Activated naive CD8-positive, alpha-beta T cell (primary cell): ENCODE measurements at regions not wholly inside any gene's neighbourhood (a gene's known extent, or its start where the extent isn't known, plus 50 kb on each side); places are given as distances from the start of the nearest gene placed in this dataset.

Experiments
- H3K27ac Mint-ChIP-seq: one replicate; pipeline ENCODE4 v1.8.0; 2021; ENCODE audit warnings: mixed read lengths
- H3K27me3 Mint-ChIP-seq: one replicate; pipeline ENCODE4 v1.8.0; 2021; ENCODE audit warnings: mixed read lengths
- H3K36me3 Mint-ChIP-seq: one replicate; pipeline ENCODE4 v1.8.0; 2021; ENCODE audit warnings: mixed read lengths
- H3K4me1 Mint-ChIP-seq: one replicate; pipeline ENCODE4 v1.8.0; 2021; ENCODE audit warnings: low read depth, mixed read lengths
- H3K4me3 Mint-ChIP-seq: one replicate; pipeline ENCODE4 v1.8.0; 2021; ENCODE audit warnings: mild to moderate bottlenecking, mixed read lengths
- H3K9me3 Mint-ChIP-seq: one replicate; pipeline ENCODE4 v1.8.0; 2021; ENCODE audit warnings: low read depth, mixed read lengths

DNA sequence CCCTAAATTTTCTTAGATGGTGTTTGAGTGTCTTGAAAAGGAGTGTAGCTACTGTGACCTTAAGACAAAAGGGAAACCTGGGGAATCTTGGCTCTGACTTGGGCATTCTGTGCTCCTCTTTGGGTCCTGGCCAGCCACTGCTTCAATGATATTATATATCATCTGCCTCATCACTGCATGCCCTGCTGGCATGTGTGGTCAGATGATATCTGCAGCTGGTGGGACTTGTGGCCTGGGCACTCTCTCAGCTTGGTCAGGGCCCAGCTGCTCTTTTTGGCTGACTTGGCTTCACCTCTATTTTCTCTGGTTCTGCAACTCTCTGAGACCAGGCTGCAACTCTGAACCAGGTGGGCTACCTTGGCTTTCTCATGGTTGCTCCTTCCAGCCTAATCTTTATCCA, 446.1 kb upstream of the RARB start:
- Mint-ChIP-seq H3K4me1 (no peaks in the 10 kb centered on the region), H3K9me3 (peaks cover 14% of the 10 kb centered on the region), H3K4me3 (no peak overlapping the region), H3K27ac (no peak overlapping the region), H3K36me3 (no peaks in the 10 kb centered on the region), H3K27me3 (peaks cover 4% of the 10 kb centered on the region)

DNA sequence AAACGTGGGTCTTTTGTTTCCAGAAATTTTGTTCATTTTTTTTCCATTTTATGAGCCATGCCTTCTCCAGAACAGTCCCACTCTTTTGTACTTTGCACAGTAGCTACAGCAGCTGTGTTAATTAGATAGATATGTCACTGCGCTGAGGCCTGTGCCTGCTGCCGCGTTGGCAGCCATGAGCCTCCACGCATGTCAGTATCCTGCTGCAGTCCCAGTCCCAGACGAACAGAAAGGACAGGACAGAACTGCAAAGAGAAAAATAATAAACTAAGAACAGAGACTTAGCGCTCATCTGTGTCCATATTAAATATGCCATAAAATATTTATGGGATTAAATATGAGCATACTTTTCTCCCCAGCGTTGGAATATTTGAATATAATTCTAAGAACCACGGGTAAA, 442.4 kb upstream of the RARB start:
- H3K36me3 Mint-ChIP-seq, result no peaks in the 10 kb centered on the region
- H3K4me3 Mint-ChIP-seq, result no peak overlapping the region
- no peaks in the 10 kb centered on the region for H3K4me1 Mint-ChIP-seq
- H3K9me3 Mint-ChIP-seq, result no peaks in the 10 kb centered on the region
- H3K27ac Mint-ChIP-seq, result no peak overlapping the region
- peaks cover 4% of the 10 kb centered on the region for H3K27me3 Mint-ChIP-seq

DNA sequence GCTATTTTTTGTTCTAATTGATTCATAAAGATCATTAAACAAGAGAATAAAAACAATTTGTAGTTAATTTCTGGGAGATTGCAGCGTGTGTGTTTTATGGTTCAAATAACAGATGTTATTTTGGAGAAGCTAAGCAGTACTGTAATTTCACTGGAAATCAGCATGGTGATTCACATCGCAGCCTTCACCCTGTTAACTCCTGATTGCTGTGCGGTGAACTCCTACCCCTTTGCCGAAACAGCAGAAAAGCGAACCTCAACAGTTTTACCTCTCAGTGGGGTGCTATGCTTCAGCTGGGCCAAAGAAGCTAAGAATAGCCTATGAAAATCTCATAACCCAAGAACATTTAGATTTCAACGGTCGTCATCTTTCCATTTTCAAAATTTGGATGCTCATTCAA, 441.5 kb upstream of the RARB start:
- no peaks in the 10 kb centered on the region for H3K36me3 Mint-ChIP-seq
- H3K9me3 Mint-ChIP-seq, result peaks cover 3% of the 10 kb centered on the region
- H3K4me3 Mint-ChIP-seq, result no peak overlapping the region
- no peaks in the 10 kb centered on the region for H3K4me1 Mint-ChIP-seq
- peaks cover 4% of the 10 kb centered on the region for H3K27me3 Mint-ChIP-seq
- no peak overlapping the region for H3K27ac Mint-ChIP-seq

DNA sequence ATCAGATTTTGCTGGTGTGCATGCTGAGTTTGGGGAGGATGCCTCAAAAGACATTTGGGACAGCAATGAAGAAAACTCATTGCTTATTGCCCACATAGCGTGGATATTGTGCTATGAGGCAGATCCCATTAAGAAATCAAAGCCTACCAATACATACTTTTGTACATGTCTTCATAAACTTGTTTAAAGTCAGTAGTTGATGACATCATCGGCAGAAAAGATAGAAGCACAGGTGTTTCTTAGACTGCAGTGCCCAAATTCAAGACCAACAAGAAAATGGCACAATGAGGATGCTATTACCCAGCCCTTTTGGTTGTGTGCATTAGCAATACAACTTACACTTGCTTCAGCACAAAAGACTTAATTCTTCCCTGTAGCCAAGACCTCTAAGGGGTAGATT, 428.7 kb upstream of the RARB start:
- H3K36me3 Mint-ChIP-seq, result no peaks in the 10 kb centered on the region
- no peak overlapping the region for H3K4me3 Mint-ChIP-seq
- peaks cover 4% of the 10 kb centered on the region for H3K9me3 Mint-ChIP-seq
- H3K27ac Mint-ChIP-seq, result no peak overlapping the region
- no peaks in the 10 kb centered on the region for H3K4me1 Mint-ChIP-seq
- H3K27me3 Mint-ChIP-seq, result no peaks in the 10 kb centered on the region

DNA sequence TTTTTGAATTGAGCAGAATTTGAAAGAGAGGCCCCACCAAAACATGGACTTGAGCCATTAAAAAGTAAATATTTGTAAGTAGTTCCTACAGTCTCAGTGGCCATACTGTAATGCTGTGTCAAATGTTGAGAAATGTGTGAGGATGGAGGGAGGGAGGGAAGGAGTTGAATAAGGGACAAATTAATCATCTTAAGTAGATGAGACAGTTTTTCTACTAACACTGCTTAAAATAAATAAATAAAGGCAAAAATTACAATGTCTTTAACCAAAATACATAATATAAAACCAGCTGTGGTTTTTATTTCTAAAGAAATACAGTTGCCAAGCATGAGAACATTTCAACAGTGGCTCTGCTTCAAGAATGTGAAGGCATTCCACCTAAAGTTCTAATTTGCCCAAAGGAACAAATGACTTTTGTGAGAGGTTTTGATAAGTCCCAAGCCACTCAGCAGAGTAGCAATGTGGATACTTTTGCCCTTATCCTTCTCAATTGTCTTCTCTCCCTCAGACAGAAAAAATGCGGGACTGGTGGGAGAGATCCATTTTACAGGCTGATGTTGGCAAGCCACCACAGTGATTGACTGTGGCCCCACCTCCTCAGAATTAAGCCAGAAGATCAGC, 427.0 kb upstream of the RARB start:
- Mint-ChIP-seq H3K27ac (no peak overlapping the region), H3K4me1 (no peaks in the 10 kb centered on the region), H3K9me3 (peaks cover 4% of the 10 kb centered on the region), H3K27me3 (no peaks in the 10 kb centered on the region), H3K36me3 (no peaks in the 10 kb centered on the region), H3K4me3 (no peak overlapping the region)

DNA sequence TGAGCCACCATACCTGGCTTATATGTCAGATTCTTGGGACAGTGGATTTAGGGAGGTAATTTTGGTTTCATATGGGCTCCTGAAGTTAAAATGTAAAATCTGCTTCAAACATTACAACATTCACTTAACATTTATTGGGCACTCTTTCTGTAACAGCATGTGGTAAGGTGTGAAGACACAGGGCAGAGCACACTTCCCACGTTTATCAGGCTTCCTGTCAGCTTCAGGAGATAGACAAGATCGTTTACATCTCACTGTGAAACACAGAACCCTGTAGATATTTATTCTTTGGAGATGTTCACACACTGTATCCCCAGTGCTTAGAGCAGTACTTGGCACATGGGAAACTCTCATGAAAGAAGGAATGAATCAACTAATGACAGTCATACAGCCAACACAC, 426.0 kb upstream of the RARB start:
- Mint-ChIP-seq H3K4me3 (no peak overlapping the region), H3K27ac (no peak overlapping the region), H3K36me3 (no peaks in the 10 kb centered on the region), H3K9me3 (peaks cover 4% of the 10 kb centered on the region), H3K4me1 (no peaks in the 10 kb centered on the region), H3K27me3 (no peaks in the 10 kb centered on the region)

DNA sequence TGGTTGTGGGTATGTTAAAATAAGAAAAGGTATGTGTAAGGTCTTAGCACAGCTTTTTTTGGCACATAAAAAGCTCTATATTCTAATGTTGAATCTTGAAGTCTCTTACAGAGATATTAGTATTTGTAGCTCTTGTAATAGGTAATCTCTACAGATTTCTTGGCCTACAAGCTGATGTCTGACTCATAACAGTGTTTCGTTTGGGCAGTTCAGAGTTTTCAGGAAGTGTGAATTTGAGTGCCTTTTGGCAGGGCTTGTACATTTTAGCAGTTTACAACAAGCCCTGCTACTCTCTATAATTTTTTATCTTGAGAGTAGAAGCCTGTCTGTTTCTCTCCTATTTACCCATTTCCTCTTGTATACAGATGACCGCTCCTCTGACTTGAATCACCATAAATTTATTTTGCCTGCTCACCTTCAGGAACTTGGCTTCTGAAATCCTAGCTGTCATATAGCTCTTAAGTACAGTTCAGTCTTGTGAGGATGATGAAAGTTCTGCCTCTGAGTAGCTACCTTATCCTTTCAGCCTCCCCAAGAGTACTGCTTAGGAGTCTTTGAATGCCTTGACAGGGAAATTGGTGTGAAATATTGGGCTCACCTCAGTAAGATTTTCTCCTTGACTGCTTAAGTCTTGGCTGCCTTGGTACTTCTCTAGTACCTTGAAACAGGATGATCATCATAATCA, 419.9 kb upstream of the RARB start:
- Mint-ChIP-seq H3K27me3 (peaks cover 2% of the 10 kb centered on the region), H3K9me3 (peaks cover 6% of the 10 kb centered on the region), H3K36me3 (no peaks in the 10 kb centered on the region), H3K4me1 (no peaks in the 10 kb centered on the region), H3K27ac (no peak overlapping the region), H3K4me3 (no peak overlapping the region)

DNA sequence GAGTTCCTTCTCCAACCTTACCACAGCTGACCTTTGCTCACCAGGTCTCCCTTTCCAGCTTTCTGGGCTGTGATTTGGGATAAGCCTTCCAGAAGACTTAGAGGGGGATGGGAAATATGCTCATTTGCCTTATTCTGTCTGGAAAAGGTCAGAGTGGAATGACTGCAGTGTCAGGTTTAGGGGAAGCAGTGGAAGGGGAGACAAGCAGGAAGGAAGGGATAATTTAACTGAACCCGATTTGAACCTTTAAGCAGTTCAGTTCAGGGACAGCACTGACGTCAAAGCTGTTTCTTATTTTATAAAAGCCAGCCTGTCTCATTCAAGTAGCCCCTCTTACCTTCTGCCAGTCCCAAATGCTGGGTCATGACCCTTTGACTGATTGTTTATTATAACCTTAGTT, 418.4 kb upstream of the RARB start:
- no peak overlapping the region for H3K27ac Mint-ChIP-seq
- H3K36me3 Mint-ChIP-seq, result no peaks in the 10 kb centered on the region
- H3K4me1 Mint-ChIP-seq, result no peaks in the 10 kb centered on the region
- peaks cover 2% of the 10 kb centered on the region for H3K27me3 Mint-ChIP-seq
- no peak overlapping the region for H3K4me3 Mint-ChIP-seq
- peaks cover 6% of the 10 kb centered on the region for H3K9me3 Mint-ChIP-seq

DNA sequence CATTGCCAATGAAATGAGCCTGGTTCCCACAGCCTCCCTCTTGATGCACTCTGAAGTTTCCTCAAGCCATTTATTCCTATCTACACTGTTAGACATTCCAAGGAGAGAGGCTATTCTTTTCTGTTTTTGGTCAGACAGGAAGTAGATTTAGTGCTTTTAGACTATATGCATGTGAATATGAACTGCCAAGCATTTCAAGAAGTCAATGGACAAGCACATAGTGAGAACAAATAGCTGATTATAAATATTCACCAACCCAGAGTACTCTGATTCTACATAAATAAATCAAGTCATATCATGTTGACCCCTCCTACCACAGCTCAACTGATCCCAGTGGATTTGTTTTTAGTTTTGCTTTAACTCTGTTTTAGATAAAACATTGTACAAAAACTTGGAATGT, 412.5 kb upstream of the RARB start:
- Mint-ChIP-seq H3K4me3 (no peak overlapping the region), H3K9me3 (peaks cover 8% of the 10 kb centered on the region), H3K27me3 (peaks cover 2% of the 10 kb centered on the region), H3K4me1 (no peaks in the 10 kb centered on the region), H3K36me3 (no peaks in the 10 kb centered on the region), H3K27ac (no peak overlapping the region)

DNA sequence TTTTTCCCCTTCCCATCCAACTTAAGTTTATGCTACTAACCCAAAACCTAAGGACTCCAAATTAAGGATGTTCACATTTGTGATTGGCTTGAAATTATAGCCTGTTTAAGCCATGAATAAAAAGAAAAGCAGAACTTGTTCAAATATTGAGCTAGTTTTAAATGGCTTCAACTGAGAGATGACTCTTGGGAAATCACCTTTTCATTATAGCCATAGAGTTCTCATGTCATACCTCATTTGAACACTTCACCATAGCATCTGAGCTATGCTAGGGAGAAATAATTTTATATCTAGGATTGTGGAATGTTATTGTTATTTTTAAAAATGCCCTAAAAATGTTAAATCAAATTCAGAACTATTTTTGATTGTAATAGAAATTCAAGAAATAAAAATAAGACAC, 409.2 kb upstream of the RARB start:
- H3K4me3 Mint-ChIP-seq, result no peak overlapping the region
- H3K4me1 Mint-ChIP-seq, result no peaks in the 10 kb centered on the region
- no peaks in the 10 kb centered on the region for H3K36me3 Mint-ChIP-seq
- no peaks in the 10 kb centered on the region for H3K27me3 Mint-ChIP-seq
- H3K9me3 Mint-ChIP-seq, result peaks cover 6% of the 10 kb centered on the region
- no peak overlapping the region for H3K27ac Mint-ChIP-seq

DNA sequence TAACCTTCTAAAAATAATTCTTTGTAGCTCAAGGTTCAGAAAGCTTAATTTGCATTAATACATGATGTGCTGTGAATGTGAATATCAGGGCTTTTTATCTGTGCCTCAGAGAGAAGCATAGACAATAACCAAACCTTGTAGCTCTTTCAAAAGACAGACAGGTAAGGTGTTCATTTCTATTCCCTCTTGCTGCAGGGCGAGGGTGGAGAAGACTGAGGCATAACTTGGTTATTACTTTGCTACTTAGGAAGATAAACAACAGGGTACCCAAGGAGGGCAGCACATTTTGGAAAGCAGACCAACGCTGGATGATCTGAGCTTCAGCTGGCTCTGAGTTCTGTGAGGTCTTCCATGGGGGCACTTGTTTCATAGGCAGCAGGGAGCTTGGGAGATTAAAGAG, 408.6 kb upstream of the RARB start:
- Mint-ChIP-seq H3K27ac (no peak overlapping the region), H3K4me1 (no peaks in the 10 kb centered on the region), H3K36me3 (no peaks in the 10 kb centered on the region), H3K4me3 (no peak overlapping the region), H3K27me3 (no peaks in the 10 kb centered on the region), H3K9me3 (peaks cover 6% of the 10 kb centered on the region)

DNA sequence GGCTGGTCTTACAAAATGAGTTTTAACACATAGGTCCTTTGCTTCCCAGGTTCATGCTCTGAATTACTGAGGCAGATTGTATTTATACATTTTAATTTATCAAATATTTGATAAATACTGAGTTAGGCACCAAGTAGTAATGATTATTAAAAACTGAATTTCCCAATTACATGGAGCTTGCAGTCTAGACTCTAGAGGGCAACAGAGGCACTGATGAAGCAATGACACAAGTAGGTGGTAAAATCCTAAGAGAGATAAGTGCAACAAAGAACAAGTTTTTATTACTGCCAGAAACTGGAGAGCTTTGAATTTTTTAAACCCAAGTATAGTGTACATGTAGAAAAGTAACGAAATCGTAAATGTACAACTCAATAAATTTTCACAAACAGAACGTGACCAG, 406.2 kb upstream of the RARB start:
- no peaks in the 10 kb centered on the region for H3K27me3 Mint-ChIP-seq
- no peak overlapping the region for H3K4me3 Mint-ChIP-seq
- peaks cover 3% of the 10 kb centered on the region for H3K9me3 Mint-ChIP-seq
- H3K27ac Mint-ChIP-seq, result no peak overlapping the region
- no peaks in the 10 kb centered on the region for H3K4me1 Mint-ChIP-seq
- H3K36me3 Mint-ChIP-seq, result no peaks in the 10 kb centered on the region

DNA sequence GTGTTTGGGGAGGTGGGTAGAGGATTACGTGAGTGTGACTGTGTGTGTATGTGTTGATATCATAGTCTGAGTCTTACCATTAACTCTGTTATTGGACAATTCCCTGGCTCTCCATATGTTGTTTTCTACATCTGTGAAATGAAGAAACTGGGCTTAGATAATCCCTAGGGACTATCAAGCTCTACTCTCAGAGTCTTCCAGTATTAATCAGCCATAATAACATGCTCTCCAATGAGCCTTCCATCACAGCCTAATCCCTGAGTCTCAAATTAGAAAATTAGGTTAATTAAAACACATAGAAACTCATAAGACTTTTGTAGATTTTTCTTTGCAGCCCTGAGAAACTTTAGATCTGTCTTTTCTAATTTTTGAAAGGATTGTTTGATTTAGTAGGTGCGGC, 404.2 kb upstream of the RARB start:
- no peaks in the 10 kb centered on the region for H3K36me3 Mint-ChIP-seq
- peaks cover 3% of the 10 kb centered on the region for H3K9me3 Mint-ChIP-seq
- H3K27ac Mint-ChIP-seq, result no peak overlapping the region
- no peaks in the 10 kb centered on the region for H3K4me1 Mint-ChIP-seq
- H3K27me3 Mint-ChIP-seq, result no peaks in the 10 kb centered on the region
- H3K4me3 Mint-ChIP-seq, result no peak overlapping the region

DNA sequence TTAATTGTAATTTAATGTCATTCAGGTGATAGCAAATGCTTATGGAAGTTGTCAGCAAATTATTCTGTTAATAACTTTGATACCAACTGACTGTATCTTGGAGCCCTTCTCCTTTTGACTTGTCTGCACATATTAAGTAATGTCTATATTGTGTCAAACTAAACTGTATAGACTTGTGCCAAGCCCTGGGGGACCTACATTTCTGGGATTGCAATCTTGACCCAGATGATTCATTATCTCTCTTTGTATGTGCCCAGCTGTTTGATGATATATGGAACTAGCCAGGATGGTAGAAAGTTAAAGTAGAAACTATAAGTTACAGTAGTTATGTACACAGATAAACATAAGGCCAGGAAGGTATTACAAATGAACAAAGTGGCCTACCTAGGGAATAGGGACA, 402.8 kb upstream of the RARB start:
- no peaks in the 10 kb centered on the region for H3K36me3 Mint-ChIP-seq
- no peak overlapping the region for H3K4me3 Mint-ChIP-seq
- H3K27me3 Mint-ChIP-seq, result no peaks in the 10 kb centered on the region
- peaks cover 3% of the 10 kb centered on the region for H3K9me3 Mint-ChIP-seq
- no peaks in the 10 kb centered on the region for H3K4me1 Mint-ChIP-seq
- no peak overlapping the region for H3K27ac Mint-ChIP-seq

DNA sequence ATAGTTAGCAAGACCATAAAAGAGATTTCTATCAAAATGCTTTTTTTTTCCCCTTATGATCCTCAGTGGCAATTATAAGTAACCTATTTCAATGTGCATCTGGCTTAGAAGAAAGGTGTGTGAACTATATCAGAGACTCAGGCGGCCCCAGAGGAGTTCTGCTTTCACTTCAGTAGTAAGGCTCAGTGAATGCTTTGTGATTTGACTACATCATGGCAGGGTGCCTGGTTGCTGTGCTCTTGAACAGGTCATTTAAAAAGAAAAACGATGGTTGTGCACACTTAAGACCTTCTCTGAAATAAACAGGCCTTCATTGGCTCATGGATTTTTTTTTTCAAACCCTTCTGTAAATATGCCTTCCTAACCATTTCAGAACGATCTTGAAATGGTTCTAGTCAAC, 400.4 kb upstream of the RARB start:
- H3K27ac Mint-ChIP-seq, result no peak overlapping the region
- no peak overlapping the region for H3K4me3 Mint-ChIP-seq
- H3K9me3 Mint-ChIP-seq, result peaks cover 4% of the 10 kb centered on the region
- no peaks in the 10 kb centered on the region for H3K27me3 Mint-ChIP-seq
- no peaks in the 10 kb centered on the region for H3K36me3 Mint-ChIP-seq
- H3K4me1 Mint-ChIP-seq, result no peaks in the 10 kb centered on the region

DNA sequence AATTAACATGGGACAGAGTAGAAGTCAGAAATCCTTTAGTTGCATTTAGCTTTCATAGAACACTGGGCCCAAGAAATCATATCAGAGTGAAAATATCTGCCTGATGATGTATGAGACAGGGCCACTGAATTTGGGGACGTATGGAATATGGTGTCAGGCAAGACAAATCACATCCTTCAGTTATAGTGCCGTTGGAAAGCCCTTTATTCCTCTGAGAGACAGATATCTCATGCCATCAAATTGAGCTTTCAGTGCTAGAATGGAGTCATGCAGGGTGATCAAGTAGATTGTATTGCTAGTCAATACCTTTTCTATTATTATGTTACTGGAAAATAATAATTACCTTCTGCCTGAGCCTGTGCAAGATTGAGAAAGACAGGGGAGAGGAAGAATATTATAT, 398.2 kb upstream of the RARB start:
- Mint-ChIP-seq H3K27ac (no peak overlapping the region), H3K9me3 (peaks cover 4% of the 10 kb centered on the region), H3K27me3 (peaks cover 2% of the 10 kb centered on the region), H3K36me3 (no peaks in the 10 kb centered on the region), H3K4me1 (no peaks in the 10 kb centered on the region), H3K4me3 (no peak overlapping the region)
